GM12865 (cell line): ENCODE measurements at regions not wholly inside any gene's neighbourhood (a gene's known extent, or its start where the extent isn't known, plus 50 kb on each side); places are given as distances from the start of the nearest gene placed in this dataset.
"Not testable (repeated sequence)": the region's sequence is repeated elsewhere in the genome, so short reads cannot be mapped to it uniquely, and the experiment has no call there.

Experiments
- DNase-seq: peaks from one replicate; pipeline ENCODE4 v3.0.0; 2010; ENCODE audit warnings: low read depth
- H3K4me3 ChIP-seq: 2 replicates; pipeline ENCODE4 v1.5.1; 2011; ENCODE audit warnings: mild to moderate bottlenecking, low read depth, low read length, control low read depth
- TF ChIP-seq, protein P1 (sequence below): IDR thresholded peaks from 2 replicates; pipeline ENCODE4 v1.5.1; 2011; ENCODE audit warnings: low read length, control low read depth, low read depth, inconsistent platforms; ENCODE audit not compliant: insufficient read depth; ENCODE audit errors: missing control alignments

GRCh38 chr1:224542783-224543440 lies 73.2 kb upstream of the CNIH3 start:
- no peak overlapping the region for H3K4me3 ChIP-seq
- DNase-seq = peak; percentile 7
- TF ChIP-seq, protein P1, sequence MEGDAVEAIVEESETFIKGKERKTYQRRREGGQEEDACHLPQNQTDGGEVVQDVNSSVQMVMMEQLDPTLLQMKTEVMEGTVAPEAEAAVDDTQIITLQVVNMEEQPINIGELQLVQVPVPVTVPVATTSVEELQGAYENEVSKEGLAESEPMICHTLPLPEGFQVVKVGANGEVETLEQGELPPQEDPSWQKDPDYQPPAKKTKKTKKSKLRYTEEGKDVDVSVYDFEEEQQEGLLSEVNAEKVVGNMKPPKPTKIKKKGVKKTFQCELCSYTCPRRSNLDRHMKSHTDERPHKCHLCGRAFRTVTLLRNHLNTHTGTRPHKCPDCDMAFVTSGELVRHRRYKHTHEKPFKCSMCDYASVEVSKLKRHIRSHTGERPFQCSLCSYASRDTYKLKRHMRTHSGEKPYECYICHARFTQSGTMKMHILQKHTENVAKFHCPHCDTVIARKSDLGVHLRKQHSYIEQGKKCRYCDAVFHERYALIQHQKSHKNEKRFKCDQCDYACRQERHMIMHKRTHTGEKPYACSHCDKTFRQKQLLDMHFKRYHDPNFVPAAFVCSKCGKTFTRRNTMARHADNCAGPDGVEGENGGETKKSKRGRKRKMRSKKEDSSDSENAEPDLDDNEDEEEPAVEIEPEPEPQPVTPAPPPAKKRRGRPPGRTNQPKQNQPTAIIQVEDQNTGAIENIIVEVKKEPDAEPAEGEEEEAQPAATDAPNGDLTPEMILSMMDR = no peak

GRCh38 chr1:224543453-224543852 lies 72.7 kb upstream of the CNIH3 start:
- TF ChIP-seq, protein P1 = no peak
- H3K4me3 ChIP-seq = no peak overlapping the region
- DNase-seq = no peak

- TF ChIP-seq, protein P1 = no peak
- DNase-seq = no peak
- no peak overlapping the region for H3K4me3 ChIP-seq
Measured at GRCh38 chr1:224544346-224545110, 71.6 kb upstream of the CNIH3 start.

DNA sequence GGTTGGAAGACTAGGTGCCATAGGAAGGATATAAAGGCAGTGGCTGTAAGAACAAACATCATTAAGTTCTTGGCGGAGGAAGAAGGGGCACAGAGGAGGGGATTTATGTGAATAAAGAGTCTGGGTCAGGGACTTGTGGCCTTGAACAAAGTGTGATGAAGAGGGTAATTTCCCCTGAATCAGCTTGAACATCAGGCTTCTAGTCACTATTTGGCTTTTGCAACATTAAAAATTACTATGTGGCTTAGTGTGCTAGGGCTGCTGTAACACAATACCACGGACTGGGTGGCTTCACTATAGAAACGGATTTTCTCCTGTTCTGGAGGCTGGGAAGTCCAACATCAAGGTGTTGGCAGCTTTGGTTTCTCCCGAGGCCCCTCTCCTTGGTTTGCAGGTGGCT lies 70.5 kb upstream of the CNIH3 start:
- H3K4me3 ChIP-seq = no peak overlapping the region
- TF ChIP-seq, protein P1 = no peak
- no peak for DNase-seq

- DNase-seq = no peak
- TF ChIP-seq, protein P1 = no peak
Measured at GRCh38 chr1:224548676-224549075, 67.4 kb upstream of the CNIH3 start.

DNA sequence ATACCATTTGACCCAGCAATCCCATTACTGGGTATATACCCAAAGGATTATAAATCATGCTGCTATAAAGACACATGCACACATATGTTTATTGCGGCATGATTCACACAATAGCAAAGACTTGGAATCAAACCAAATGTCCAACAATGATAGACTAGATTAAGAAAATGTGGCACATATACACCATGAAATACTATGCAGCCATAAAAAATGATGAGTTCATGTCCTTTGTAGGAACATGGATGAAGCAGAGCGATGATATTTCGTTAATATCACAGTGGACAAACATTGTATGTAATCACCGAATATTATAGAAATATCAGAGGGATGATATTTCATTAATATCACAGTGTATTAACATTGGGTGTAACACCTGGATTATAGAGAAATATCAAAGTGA lies 64.9 kb upstream of the CNIH3 start:
- DNase-seq, H3K4me3 ChIP-seq: not testable (repeated sequence)

More at GRCh38 chr1:224548676-224549075, 67.4 kb upstream of the CNIH3 start:
- H3K4me3 ChIP-seq = no peak overlapping the region

GRCh38 chr1:224554056-224554455 lies 62.1 kb upstream of the CNIH3 start:
- TF ChIP-seq, protein P1 = no peak
- H3K4me3 ChIP-seq = no peak overlapping the region
- no peak for DNase-seq
